ENCODE measurements at regions not wholly inside any gene's neighbourhood (a gene's known extent, or its start where the extent isn't known, plus 50 kb on each side); places are given as distances from the start of the nearest gene placed in this dataset.

- peaks cover 9% of the 10 kb centered on the region for H3K9me3 Mint-ChIP-seq (ENCODE audit: unreplicated experiment)
- no peak overlapping the region for H3K4me3 Mint-ChIP-seq (ENCODE audit: unreplicated experiment)
- H3K27ac Mint-ChIP-seq (ENCODE audit: unreplicated experiment), result no peak overlapping the region
- H3K4me1 Mint-ChIP-seq (ENCODE audit: unreplicated experiment), result peaks cover 6% of the 10 kb centered on the region
- no peaks in the 10 kb centered on the region for H3K36me3 Mint-ChIP-seq (ENCODE audit: unreplicated experiment)
- DNase-seq (ENCODE audit: extremely low spot score, unreplicated experiment), result no peak
- H3K27me3 Mint-ChIP-seq (ENCODE audit: unreplicated experiment), result no peaks in the 10 kb centered on the region
- TF ChIP-seq, protein P1, sequence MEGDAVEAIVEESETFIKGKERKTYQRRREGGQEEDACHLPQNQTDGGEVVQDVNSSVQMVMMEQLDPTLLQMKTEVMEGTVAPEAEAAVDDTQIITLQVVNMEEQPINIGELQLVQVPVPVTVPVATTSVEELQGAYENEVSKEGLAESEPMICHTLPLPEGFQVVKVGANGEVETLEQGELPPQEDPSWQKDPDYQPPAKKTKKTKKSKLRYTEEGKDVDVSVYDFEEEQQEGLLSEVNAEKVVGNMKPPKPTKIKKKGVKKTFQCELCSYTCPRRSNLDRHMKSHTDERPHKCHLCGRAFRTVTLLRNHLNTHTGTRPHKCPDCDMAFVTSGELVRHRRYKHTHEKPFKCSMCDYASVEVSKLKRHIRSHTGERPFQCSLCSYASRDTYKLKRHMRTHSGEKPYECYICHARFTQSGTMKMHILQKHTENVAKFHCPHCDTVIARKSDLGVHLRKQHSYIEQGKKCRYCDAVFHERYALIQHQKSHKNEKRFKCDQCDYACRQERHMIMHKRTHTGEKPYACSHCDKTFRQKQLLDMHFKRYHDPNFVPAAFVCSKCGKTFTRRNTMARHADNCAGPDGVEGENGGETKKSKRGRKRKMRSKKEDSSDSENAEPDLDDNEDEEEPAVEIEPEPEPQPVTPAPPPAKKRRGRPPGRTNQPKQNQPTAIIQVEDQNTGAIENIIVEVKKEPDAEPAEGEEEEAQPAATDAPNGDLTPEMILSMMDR (IDR thresholded peaks at IDR 0.05), result no peak
Measured at GRCh38 chr10:4459531-4459930, 366.5 kb upstream of the AKR1E2 start.

DNA sequence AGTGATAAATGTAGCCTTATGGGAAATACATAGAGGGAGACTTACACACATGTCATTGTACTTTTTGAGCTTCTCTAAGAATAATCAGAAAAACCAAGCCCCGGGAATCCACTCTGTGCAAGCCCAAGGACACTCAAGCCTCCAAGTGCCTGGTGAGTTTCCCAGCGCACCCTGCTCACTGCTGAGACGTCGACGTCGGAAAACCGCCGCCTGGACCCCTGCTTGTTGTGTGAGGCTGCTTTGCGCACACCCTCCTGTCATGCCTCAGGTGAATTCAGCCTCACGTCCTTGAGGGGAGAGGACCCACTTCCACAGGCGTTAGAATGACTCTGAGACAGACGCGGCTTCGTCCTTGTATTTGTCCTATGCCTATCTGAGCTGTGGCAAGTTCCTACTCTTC lies 368.4 kb upstream of the AKR1E2 start:
- TF ChIP-seq, protein P1 (IDR thresholded peaks at IDR 0.05), result no peak
- H3K27ac Mint-ChIP-seq (ENCODE audit: unreplicated experiment), result no peak overlapping the region
- H3K4me1 Mint-ChIP-seq (ENCODE audit: unreplicated experiment), result peaks cover 6% of the 10 kb centered on the region
- H3K36me3 Mint-ChIP-seq (ENCODE audit: unreplicated experiment), result no peaks in the 10 kb centered on the region
- no peaks in the 10 kb centered on the region for H3K9me3 Mint-ChIP-seq (ENCODE audit: unreplicated experiment)
- H3K27me3 Mint-ChIP-seq (ENCODE audit: unreplicated experiment), result no peaks in the 10 kb centered on the region
- no peak overlapping the region for H3K4me3 Mint-ChIP-seq (ENCODE audit: unreplicated experiment)
- DNase-seq (ENCODE audit: extremely low spot score, unreplicated experiment), result no peak

DNA sequence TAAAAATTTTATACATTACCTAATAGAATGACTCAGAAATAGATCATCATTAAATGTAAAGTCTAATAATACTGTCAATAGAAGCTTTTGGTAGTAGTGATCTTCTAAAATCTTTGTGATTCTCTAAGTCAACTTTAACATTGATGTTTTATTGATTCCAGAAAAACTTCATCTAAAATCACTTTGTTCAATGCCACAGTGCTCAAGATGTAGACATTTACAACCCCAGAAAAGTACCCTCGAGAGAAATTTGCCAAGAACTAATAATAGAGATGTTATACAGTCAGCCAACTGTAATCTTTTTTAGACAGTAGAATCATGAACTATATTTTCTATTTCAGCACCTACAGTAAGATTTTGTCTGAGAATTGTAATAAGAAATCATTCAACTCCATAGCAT lies 369.2 kb upstream of the AKR1E2 start:
- no peak overlapping the region for H3K27ac Mint-ChIP-seq (ENCODE audit: unreplicated experiment)
- TF ChIP-seq, protein P1 (IDR thresholded peaks at IDR 0.05), result no peak
- H3K36me3 Mint-ChIP-seq (ENCODE audit: unreplicated experiment), result no peaks in the 10 kb centered on the region
- no peak overlapping the region for H3K4me3 Mint-ChIP-seq (ENCODE audit: unreplicated experiment)
- H3K4me1 Mint-ChIP-seq (ENCODE audit: unreplicated experiment), result peaks cover 6% of the 10 kb centered on the region
- no peaks in the 10 kb centered on the region for H3K9me3 Mint-ChIP-seq (ENCODE audit: unreplicated experiment)
- no peak for DNase-seq (ENCODE audit: extremely low spot score, unreplicated experiment)
- H3K27me3 Mint-ChIP-seq (ENCODE audit: unreplicated experiment), result no peaks in the 10 kb centered on the region

- DNase-seq (ENCODE audit: extremely low spot score, unreplicated experiment), result no peak
- Mint-ChIP-seq H3K27me3 (ENCODE audit: unreplicated experiment) (no peaks in the 10 kb centered on the region), H3K4me3 (ENCODE audit: unreplicated experiment) (no peak overlapping the region), H3K9me3 (ENCODE audit: unreplicated experiment) (no peaks in the 10 kb centered on the region), H3K36me3 (ENCODE audit: unreplicated experiment) (no peaks in the 10 kb centered on the region), H3K4me1 (ENCODE audit: unreplicated experiment) (peaks cover 6% of the 10 kb centered on the region), H3K27ac (ENCODE audit: unreplicated experiment) (no peak overlapping the region)
- TF ChIP-seq, protein P1 (IDR thresholded peaks at IDR 0.05), result no peak
Measured at GRCh38 chr10:4456279-4456678, 369.7 kb upstream of the AKR1E2 start.

DNA sequence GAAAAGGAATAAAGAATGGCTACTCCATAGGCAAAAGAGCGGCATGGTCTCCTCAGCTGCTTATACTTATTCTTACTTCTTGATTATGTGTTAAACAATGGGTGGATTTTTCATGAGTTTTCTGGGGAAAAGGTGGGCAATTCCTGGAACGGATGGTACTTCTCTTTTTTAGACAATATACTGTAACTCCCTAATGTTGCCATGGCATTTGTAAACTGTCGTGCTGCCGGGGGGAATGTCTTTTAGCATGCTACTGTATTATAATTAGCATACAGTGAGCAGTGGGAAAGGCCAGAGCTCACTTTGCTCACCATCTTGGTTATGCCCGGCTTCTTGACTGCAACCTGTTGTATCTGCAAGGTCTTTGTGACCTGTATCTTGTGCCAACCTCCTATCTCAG lies 372.1 kb upstream of the AKR1E2 start:
- Mint-ChIP-seq H3K36me3 (ENCODE audit: unreplicated experiment) (no peaks in the 10 kb centered on the region), H3K27ac (ENCODE audit: unreplicated experiment) (no peak overlapping the region), H3K27me3 (ENCODE audit: unreplicated experiment) (no peaks in the 10 kb centered on the region), H3K4me1 (ENCODE audit: unreplicated experiment) (peaks cover 4% of the 10 kb centered on the region), H3K4me3 (ENCODE audit: unreplicated experiment) (no peak overlapping the region), H3K9me3 (ENCODE audit: unreplicated experiment) (no peaks in the 10 kb centered on the region)
- TF ChIP-seq, protein P1 (IDR thresholded peaks at IDR 0.05), result no peak
- no peak for DNase-seq (ENCODE audit: extremely low spot score, unreplicated experiment)

Measured in osteocyte (in vitro differentiated cells).